Stimulated activated memory B cell treated with anti-CD40 and anti-IgM and Interleukin-4, amounts not matched to agents 10 μg/mL and 1 μg/mL and 100 μg/mL, for 72 hours (primary cell): ENCODE measurements at regions not wholly inside any gene's neighbourhood (a gene's known extent, or its start where the extent isn't known, plus 50 kb on each side); places are given as distances from the start of the nearest gene placed in this dataset.

Source experiments
- ATAC-seq: fragments of 150-1000 bp; cut with Tn5 transposase; 2 replicates; pipeline ENCODE4 v1.10.0; 2021
- H3K27ac Mint-ChIP-seq: one replicate; pipeline ENCODE4 v1.8.0; 2022; ENCODE audit warnings: mild to moderate bottlenecking, mixed read lengths
- H3K27me3 Mint-ChIP-seq: one replicate; pipeline ENCODE4 v1.8.0; 2022; ENCODE audit warnings: mixed read lengths
- H3K36me3 Mint-ChIP-seq: one replicate; pipeline ENCODE4 v1.8.0; 2022; ENCODE audit warnings: mixed read lengths
- H3K4me1 Mint-ChIP-seq: one replicate; pipeline ENCODE4 v1.8.0; 2022; ENCODE audit warnings: mixed read lengths
- H3K4me3 Mint-ChIP-seq: one replicate; pipeline ENCODE4 v1.8.0; 2022; ENCODE audit warnings: mild to moderate bottlenecking, moderate library complexity, mixed read lengths
- H3K9me3 Mint-ChIP-seq: one replicate; pipeline ENCODE4 v1.8.0; 2022; ENCODE audit warnings: mixed read lengths

- ATAC-seq: no peak
- Mint-ChIP-seq H3K36me3 (no peaks in the 10 kb centered on the region), H3K27ac (no peak overlapping the region), H3K27me3 (no peaks in the 10 kb centered on the region), H3K4me1 (no peaks in the 10 kb centered on the region), H3K4me3 (no peak overlapping the region), H3K9me3 (peaks cover 3% of the 10 kb centered on the region)
Observed at GRCh38 chr20:20850407-20850806, 138.0 kb upstream of the RALGAPA2 start.

- Mint-ChIP-seq H3K4me1 (no peaks in the 10 kb centered on the region), H3K36me3 (no peaks in the 10 kb centered on the region), H3K27me3 (no peaks in the 10 kb centered on the region), H3K27ac (no peak overlapping the region), H3K9me3 (peaks cover 3% of the 10 kb centered on the region), H3K4me3 (no peak overlapping the region)
- no peak for ATAC-seq
Observed at GRCh38 chr20:20849161-20849560, 136.7 kb upstream of the RALGAPA2 start.

DNA sequence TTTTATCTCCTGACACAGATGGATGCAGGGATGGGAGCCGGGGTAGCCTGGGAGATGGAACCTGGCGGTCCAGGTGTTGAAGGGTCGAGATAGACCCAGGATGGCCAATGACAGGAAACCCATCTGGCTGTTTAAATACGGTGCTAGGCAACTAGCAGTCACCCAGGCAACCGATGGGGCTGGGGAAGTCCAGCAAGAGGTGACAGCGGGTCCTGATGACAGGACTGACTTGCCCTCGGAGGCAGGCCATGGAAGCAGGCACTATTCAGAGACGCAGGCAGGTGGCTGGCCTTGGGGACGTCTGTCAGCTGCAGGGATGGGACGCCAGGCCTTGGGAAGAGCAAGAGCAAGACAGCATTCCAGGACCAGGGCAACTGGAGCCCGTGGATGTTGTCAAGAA, 135.4 kb upstream of the RALGAPA2 start:
- H3K27ac Mint-ChIP-seq: no peak overlapping the region
- H3K4me1 Mint-ChIP-seq: no peaks in the 10 kb centered on the region
- H3K36me3 Mint-ChIP-seq: no peaks in the 10 kb centered on the region
- H3K9me3 Mint-ChIP-seq: peaks cover 3% of the 10 kb centered on the region
- H3K27me3 Mint-ChIP-seq: no peaks in the 10 kb centered on the region
- ATAC-seq: no peak
- no peak overlapping the region for H3K4me3 Mint-ChIP-seq

DNA sequence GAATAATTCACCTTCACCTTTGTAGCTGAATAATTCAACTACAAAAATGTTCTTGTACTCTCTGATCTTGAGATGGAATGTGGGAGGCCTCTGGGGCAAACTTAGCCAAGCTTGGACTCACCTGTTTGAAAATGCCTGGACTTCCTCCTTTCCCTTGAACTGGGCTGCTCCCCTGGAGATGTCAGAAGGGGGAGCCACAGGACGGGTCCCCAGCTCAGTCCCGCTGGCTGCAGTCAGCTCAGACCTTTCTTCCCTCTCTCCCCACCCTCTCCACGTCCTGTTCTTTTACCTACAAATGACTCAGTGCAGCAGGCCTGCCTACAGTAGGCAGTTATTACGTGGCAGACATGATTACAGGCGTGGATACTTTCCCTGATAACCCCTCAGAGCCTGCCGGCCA, 131.5 kb upstream of the RALGAPA2 start:
- Mint-ChIP-seq H3K4me1 (no peaks in the 10 kb centered on the region), H3K27me3 (no peaks in the 10 kb centered on the region), H3K36me3 (no peaks in the 10 kb centered on the region), H3K27ac (no peak overlapping the region), H3K9me3 (no peaks in the 10 kb centered on the region), H3K4me3 (no peak overlapping the region)
- ATAC-seq: peak; percentile 22

DNA sequence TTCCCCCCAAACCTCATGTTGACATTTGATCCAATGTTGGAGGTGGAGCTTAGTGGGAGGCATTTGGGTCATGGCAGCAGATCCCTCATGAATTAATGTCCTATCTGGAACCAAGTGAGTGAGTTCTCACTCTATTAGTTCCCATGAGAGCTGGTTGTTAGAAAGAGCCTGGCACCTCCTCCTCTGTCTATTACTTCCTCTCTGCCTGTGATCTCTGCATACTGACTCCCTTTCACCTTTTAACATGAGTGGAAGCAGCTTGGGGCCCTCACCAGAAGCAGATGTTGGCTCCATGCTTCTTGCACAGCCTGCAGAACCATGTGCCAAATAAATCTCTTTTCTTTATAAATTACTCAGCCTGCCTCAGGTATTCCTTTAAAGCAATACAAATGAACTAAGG, 127.3 kb upstream of the RALGAPA2 start:
- peaks cover 20% of the 10 kb centered on the region for H3K27me3 Mint-ChIP-seq
- H3K9me3 Mint-ChIP-seq: no peaks in the 10 kb centered on the region
- no peaks in the 10 kb centered on the region for H3K36me3 Mint-ChIP-seq
- no peak for ATAC-seq
- H3K27ac Mint-ChIP-seq: no peak overlapping the region
- no peak overlapping the region for H3K4me3 Mint-ChIP-seq
- no peaks in the 10 kb centered on the region for H3K4me1 Mint-ChIP-seq

- Mint-ChIP-seq H3K36me3 (no peaks in the 10 kb centered on the region), H3K9me3 (no peaks in the 10 kb centered on the region), H3K27ac (no peak overlapping the region), H3K27me3 (peaks cover 33% of the 10 kb centered on the region), H3K4me3 (no peak overlapping the region), H3K4me1 (no peaks in the 10 kb centered on the region)
- no peak for ATAC-seq
Observed at GRCh38 chr20:20837574-20838021, 125.2 kb upstream of the RALGAPA2 start.

GRCh38 chr20:20836836-20837235, 124.4 kb upstream of the RALGAPA2 start:
- Mint-ChIP-seq H3K4me3 (no peak overlapping the region), H3K4me1 (no peaks in the 10 kb centered on the region), H3K27me3 (peaks cover 33% of the 10 kb centered on the region), H3K27ac (no peak overlapping the region), H3K9me3 (no peaks in the 10 kb centered on the region), H3K36me3 (no peaks in the 10 kb centered on the region)
- no peak for ATAC-seq

- Mint-ChIP-seq H3K36me3 (no peaks in the 10 kb centered on the region), H3K4me3 (no peak overlapping the region), H3K9me3 (peaks cover 3% of the 10 kb centered on the region), H3K4me1 (no peaks in the 10 kb centered on the region), H3K27me3 (peaks cover 33% of the 10 kb centered on the region), H3K27ac (no peak overlapping the region)
- ATAC-seq: no peak
Observed at GRCh38 chr20:20835897-20836296, 123.5 kb upstream of the RALGAPA2 start.

GRCh38 chr20:20834008-20834407, 121.6 kb upstream of the RALGAPA2 start:
- H3K36me3 Mint-ChIP-seq: no peaks in the 10 kb centered on the region
- peaks cover 10% of the 10 kb centered on the region for H3K9me3 Mint-ChIP-seq
- ATAC-seq: no peak
- H3K27me3 Mint-ChIP-seq: peaks cover 33% of the 10 kb centered on the region
- H3K27ac Mint-ChIP-seq: no peak overlapping the region
- H3K4me3 Mint-ChIP-seq: no peak overlapping the region
- no peaks in the 10 kb centered on the region for H3K4me1 Mint-ChIP-seq

DNA sequence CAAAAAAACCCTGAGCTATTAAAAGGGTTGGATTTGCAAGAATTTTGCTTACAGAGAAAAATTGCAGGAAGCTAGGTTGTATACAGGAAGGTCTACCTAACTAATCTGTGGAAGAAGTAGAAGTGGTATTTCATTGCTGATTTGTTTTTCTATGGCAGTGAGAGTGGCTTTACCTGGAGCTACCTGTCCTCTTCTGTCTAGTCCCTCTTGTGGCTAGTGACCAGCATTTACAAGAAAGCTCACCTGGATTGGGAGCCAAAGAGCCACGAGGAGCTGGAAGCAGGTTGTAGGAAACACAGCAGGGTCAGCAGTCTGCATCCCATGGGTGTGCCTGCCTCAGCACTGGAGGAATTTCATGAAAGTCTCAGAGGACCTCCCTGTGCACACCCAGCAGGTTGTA, 120.3 kb upstream of the RALGAPA2 start:
- Mint-ChIP-seq H3K4me1 (no peaks in the 10 kb centered on the region), H3K9me3 (peaks cover 11% of the 10 kb centered on the region), H3K4me3 (no peak overlapping the region), H3K27me3 (peaks cover 36% of the 10 kb centered on the region), H3K27ac (no peak overlapping the region), H3K36me3 (no peaks in the 10 kb centered on the region)
- ATAC-seq: no peak

DNA sequence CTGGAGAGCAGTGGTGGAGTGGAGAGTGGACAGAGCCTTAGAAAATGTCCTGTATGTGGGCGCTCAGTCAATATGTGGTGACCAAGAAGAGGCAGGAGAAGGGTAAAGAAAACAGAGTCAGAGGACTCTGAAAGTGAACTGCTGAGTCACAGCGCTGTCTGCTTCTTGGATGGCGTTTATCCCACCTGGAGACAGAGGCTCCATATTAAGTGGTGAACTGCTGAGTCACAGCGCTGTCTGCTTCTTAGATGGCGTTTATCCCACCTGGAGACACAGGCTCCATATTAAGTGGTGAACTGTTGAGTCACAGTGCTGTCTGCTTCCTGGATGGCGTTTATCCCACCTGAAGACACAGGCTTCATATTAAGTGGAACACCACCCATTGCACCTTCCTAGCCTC, 119.3 kb upstream of the RALGAPA2 start:
- peaks cover 11% of the 10 kb centered on the region for H3K9me3 Mint-ChIP-seq
- H3K4me1 Mint-ChIP-seq: no peaks in the 10 kb centered on the region
- ATAC-seq: no peak
- no peaks in the 10 kb centered on the region for H3K36me3 Mint-ChIP-seq
- H3K4me3 Mint-ChIP-seq: no peak overlapping the region
- H3K27me3 Mint-ChIP-seq: peaks cover 44% of the 10 kb centered on the region
- H3K27ac Mint-ChIP-seq: no peak overlapping the region

DNA sequence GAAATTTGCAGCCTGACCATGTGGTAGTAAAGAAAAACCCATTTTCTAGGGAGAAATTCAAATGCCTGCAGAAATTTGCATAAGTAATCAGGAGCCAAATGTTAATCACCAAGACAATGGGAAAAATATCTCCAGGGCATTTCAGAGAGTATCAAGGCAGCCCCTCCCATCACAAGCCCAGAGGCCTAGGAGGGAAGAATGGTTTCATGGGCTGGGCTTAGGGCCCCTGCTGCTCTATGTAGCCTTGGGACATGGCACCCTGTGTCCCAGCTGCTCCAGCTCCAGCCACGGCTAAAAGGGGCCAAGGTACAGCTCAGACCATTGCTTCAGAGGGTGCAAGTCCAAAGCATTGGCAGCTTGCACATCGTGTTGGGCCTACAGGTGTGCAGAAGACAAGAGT, 117.2 kb upstream of the RALGAPA2 start:
- no peak overlapping the region for H3K4me3 Mint-ChIP-seq
- no peak for ATAC-seq

GRCh38 chr20:20827992-20828597, 115.7 kb upstream of the RALGAPA2 start:
- no peak overlapping the region for H3K27ac Mint-ChIP-seq
- H3K4me1 Mint-ChIP-seq: peaks cover 7% of the 10 kb centered on the region
- peaks cover 11% of the 10 kb centered on the region for H3K9me3 Mint-ChIP-seq
- no peak for ATAC-seq
- peaks cover 47% of the 10 kb centered on the region for H3K27me3 Mint-ChIP-seq
- H3K4me3 Mint-ChIP-seq: no peak overlapping the region
- H3K36me3 Mint-ChIP-seq: no peaks in the 10 kb centered on the region

More for the DNA sequence above, 117.2 kb upstream of the RALGAPA2 start:
- H3K27ac Mint-ChIP-seq: no peak overlapping the region
- H3K9me3 Mint-ChIP-seq: peaks cover 11% of the 10 kb centered on the region
- H3K4me1 Mint-ChIP-seq: peaks cover 5% of the 10 kb centered on the region
- no peaks in the 10 kb centered on the region for H3K36me3 Mint-ChIP-seq
- H3K27me3 Mint-ChIP-seq: peaks cover 40% of the 10 kb centered on the region

DNA sequence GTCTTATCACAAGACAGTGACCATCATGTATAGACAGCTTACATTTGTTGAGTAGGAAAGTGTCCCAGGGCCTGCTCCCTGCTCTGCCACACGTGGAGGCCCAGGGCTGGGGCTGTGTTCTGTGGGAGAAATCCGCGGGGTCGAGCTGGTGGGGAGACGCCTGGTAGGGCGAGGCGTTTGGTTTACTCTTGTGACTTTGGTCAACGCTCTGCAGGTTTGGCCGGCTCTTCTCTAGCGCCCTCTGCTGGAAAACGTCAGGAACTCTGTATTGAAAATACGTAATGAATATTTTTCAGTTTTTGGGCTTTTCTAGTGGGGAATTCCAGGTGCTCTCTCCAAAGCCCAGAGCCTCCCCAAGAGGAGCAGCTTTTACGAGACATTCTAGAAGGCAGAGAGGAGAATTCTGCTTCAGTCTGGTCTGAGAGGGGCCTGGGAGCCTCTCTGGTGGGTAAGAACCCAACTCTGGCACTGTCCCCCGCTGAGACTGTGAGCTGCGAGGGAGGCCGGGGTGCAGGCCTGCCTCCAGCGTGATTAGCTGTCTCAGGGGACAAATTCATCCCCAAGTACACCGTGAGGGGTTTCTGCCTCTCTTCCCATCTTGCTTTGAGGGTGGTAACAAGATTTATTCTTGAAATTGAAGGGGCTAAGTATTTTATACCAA, 112.6 kb upstream of the RALGAPA2 start:
- ATAC-seq: peak; percentile 44
- H3K27me3 Mint-ChIP-seq: peaks cover 66% of the 10 kb centered on the region
- H3K27ac Mint-ChIP-seq: no peak overlapping the region
- H3K9me3 Mint-ChIP-seq: peaks cover 6% of the 10 kb centered on the region
- H3K4me1 Mint-ChIP-seq: peaks cover 7% of the 10 kb centered on the region
- no peak overlapping the region for H3K4me3 Mint-ChIP-seq
- no peaks in the 10 kb centered on the region for H3K36me3 Mint-ChIP-seq

GRCh38 chr20:20823476-20823881, 111.0 kb upstream of the RALGAPA2 start:
- Mint-ChIP-seq H3K4me1 (peaks cover 7% of the 10 kb centered on the region), H3K9me3 (no peaks in the 10 kb centered on the region), H3K36me3 (no peaks in the 10 kb centered on the region), H3K4me3 (no peak overlapping the region), H3K27me3 (peaks cover 67% of the 10 kb centered on the region), H3K27ac (no peak overlapping the region)
- ATAC-seq: no peak

DNA sequence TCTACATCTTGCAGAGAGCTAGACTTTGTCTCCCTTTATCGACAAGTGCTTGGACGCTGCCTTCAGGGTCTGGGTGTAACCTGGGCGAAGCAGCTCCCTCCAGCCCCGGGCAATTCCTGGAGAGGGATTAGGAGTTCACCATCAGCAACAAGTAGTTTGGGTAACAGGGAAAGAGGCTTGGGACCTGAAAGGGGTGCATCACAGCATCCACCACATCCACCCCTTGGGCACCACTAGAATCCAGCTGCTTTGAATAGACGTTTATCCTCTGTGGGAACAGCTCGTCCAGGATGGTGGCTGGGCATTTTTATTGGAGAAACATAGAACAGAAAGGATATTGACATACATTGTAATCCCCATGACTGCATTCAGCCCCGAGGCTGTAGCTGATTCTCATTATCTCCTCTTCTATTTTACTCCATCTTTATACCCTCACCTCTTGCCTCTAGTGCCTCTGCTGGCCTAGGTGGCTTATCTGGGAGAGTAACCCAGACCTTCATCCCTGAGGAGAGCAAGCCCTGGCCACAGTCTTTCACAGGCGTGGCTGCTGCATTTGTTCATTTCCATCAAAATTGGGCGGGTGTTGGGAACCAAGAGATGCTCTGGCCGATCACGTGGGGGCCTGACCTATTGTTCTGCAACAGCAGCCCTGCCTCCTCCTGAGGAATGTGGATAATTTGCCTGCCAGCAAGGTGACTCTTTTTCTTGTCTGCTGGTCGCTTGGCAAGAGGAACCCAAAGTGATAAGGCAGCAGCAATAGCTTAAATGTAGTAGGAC, 109.2 kb upstream of the RALGAPA2 start:
- no peaks in the 10 kb centered on the region for H3K36me3 Mint-ChIP-seq
- peaks cover 7% of the 10 kb centered on the region for H3K4me1 Mint-ChIP-seq
- H3K27me3 Mint-ChIP-seq: peaks cover 62% of the 10 kb centered on the region
- ATAC-seq: no peak
- H3K27ac Mint-ChIP-seq: no peak overlapping the region
- no peaks in the 10 kb centered on the region for H3K9me3 Mint-ChIP-seq
- no peak overlapping the region for H3K4me3 Mint-ChIP-seq
